Testis (tissue), 2 donors: ENCODE measurements at regions not wholly inside any gene's neighbourhood (a gene's known extent, or its start where the extent isn't known, plus 50 kb on each side); places are given as distances from the start of the nearest gene placed in this dataset.

ENCODE experiments used
- CTCF ChIP-seq, 3 experiments: fragments of 450-650 bp in 2 of 3; fragments of 200-600 bp in 1 of 3; sonication (generic) in 1 of 3; IDR thresholded peaks; one replicate each; pipeline ENCODE4 v1.5.1; 2016 to 2019; ENCODE audit warnings: antibody characterized with exemption in 3 of 3, mild to moderate bottlenecking in 2 of 3, moderate library complexity in 1 of 3
- POLR2A ChIP-seq: fragments of 450-650 bp; IDR thresholded peaks from one replicate; pipeline ENCODE4 v1.6.1; 2017; ENCODE audit warnings: antibody characterized with exemption, mild to moderate bottlenecking, moderate library complexity

- TF ChIP-seq CTCF (IDR thresholded peaks at IDR 0.05) = no peak
- no peak for TF ChIP-seq POLR2A
Observed at GRCh38 chr22:27152033-27152432, 494.6 kb downstream of the MIAT start.
